Right atrium auricular region (tissue), 2 donors: ENCODE measurements at regions not wholly inside any gene's neighbourhood (a gene's known extent, or its start where the extent isn't known, plus 50 kb on each side); places are given as distances from the start of the nearest gene placed in this dataset.

Source experiments
- DNase-seq: peaks from one replicate; pipeline ENCODE4 v3.0.0-alpha.2; 2019; ENCODE audit warnings: low spot score
- H3K27ac ChIP-seq, 2 donors: fragments of 200-600 bp; sonication (generic); 1 replicate in 1 of 2; 2 replicates in 1 of 2; pipeline ENCODE4 v1.5.1; 2016 to 2019
- H3K27me3 ChIP-seq, 2 donors: fragments of 200-600 bp; sonication (generic); one replicate each; pipeline versions ENCODE4 v1.5.1 to v1.6.0; 2017 to 2019
- H3K36me3 ChIP-seq: fragments of 200-600 bp; sonication (generic); one replicate; pipeline ENCODE4 v1.5.1; 2016
- H3K4me1 ChIP-seq, 2 donors: fragments of 200-600 bp; sonication (generic); one replicate each; pipeline versions ENCODE4 v1.5.1 to v1.6.0; 2017 to 2019
- H3K4me3 ChIP-seq, 2 donors: fragments of 200-600 bp; sonication (generic); 1 replicate in 1 of 2; 2 replicates in 1 of 2; pipeline ENCODE4 v1.5.1; 2017 to 2019; ENCODE audit warnings: mild to moderate bottlenecking in 1 of 2, moderate library complexity in 1 of 2
- H3K9me3 ChIP-seq, 2 donors: fragments of 200-600 bp; sonication (generic); one replicate each; pipeline ENCODE4 v1.5.1; 2019
- CTCF ChIP-seq, 2 donors: fragments of 200-600 bp; sonication (generic); IDR thresholded peaks; one replicate each; pipeline ENCODE4 v1.5.1; 2019; ENCODE audit warnings: antibody characterized with exemption in 2 of 2

- DNase-seq = no peak
- Histone ChIP-seq H3K27ac (no peak overlapping the region), H3K4me3 (no peak overlapping the region), H3K9me3 (no peaks in the 10 kb centered on the region), H3K4me1 (no peaks in the 10 kb centered on the region), H3K27me3 (no peaks in the 10 kb centered on the region), H3K36me3 (no peaks in the 10 kb centered on the region)
- TF ChIP-seq CTCF (IDR thresholded peaks at IDR 0.05) = no peak
These were observed 75.0 kb downstream of the GLI2 start for GRCh38 chr2:120810639-120811038.

GRCh38 chr2:120812866-120813265, 77.2 kb downstream of the GLI2 start:
- H3K4me1 ChIP-seq = no peaks in the 10 kb centered on the region
- DNase-seq = no peak
- no peaks in the 10 kb centered on the region for H3K27me3 ChIP-seq
- no peak for TF ChIP-seq CTCF (IDR thresholded peaks at IDR 0.05)
- H3K27ac ChIP-seq = no peak overlapping the region
- H3K9me3 ChIP-seq = no peaks in the 10 kb centered on the region
- H3K36me3 ChIP-seq = no peaks in the 10 kb centered on the region
- H3K4me3 ChIP-seq = no peak overlapping the region

GRCh38 chr2:120814352-120814751, 78.7 kb downstream of the GLI2 start:
- no peaks in the 10 kb centered on the region for H3K36me3 ChIP-seq
- no peaks in the 10 kb centered on the region for H3K4me1 ChIP-seq
- TF ChIP-seq CTCF (IDR thresholded peaks at IDR 0.05) = no peak
- H3K9me3 ChIP-seq = no peaks in the 10 kb centered on the region
- DNase-seq = no peak
- no peak overlapping the region for H3K27ac ChIP-seq
- H3K27me3 ChIP-seq = no peaks in the 10 kb centered on the region
- no peak overlapping the region for H3K4me3 ChIP-seq

- DNase-seq = no peak
- Histone ChIP-seq H3K27ac (no peak overlapping the region), H3K4me3 (no peak overlapping the region), H3K9me3 (no peaks in the 10 kb centered on the region), H3K27me3 (no peaks in the 10 kb centered on the region), H3K4me1 (no peaks in the 10 kb centered on the region), H3K36me3 (no peaks in the 10 kb centered on the region)
- no peak for TF ChIP-seq CTCF (IDR thresholded peaks at IDR 0.05)
These were observed 79.6 kb downstream of the GLI2 start for GRCh38 chr2:120815292-120815691.

DNA sequence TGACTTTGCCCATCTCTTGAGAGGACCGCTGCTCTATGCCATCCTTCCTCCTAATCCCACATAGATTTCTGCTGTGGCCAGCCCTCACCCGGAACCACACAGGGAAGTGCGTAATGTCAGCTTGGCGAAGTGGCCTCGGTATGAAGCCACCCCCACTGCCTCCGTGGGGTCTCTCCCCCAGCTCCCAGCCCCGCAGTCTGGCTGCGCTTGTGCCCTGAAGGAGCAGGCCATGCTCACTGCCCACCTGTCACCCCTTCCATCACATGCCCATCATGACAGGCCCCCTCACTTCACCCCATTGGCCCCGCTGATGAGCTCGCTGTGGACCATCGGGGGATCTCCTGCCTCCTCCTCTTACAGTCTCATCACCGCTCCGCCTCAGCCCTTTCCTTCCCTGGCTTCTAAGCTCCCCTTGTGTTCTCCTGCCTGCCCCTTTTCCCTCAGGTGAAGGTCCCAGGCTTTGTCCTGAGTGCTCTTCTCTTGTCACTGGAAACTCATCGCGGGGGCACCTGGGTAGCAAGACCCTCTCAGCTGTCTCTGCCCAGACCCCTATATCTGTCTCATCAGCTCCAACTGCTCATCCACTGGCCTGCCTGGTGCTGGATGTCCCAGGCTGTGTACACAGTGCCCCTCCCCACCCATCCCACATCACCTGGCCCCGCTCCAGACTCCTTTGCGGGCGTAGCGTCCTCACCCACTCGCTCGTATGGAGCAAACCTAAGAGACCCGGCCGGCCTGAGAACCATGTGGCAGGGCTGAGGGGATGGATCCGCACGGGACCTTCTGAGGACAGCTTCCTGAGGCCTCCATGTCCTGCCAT, 81.7 kb downstream of the GLI2 start:
- Histone ChIP-seq H3K4me1 (no peaks in the 10 kb centered on the region), H3K4me3 (no peak overlapping the region), H3K36me3 (no peaks in the 10 kb centered on the region), H3K27ac (no peak overlapping the region), H3K27me3 (no peaks in the 10 kb centered on the region), H3K9me3 (no peaks in the 10 kb centered on the region)
- no peak for TF ChIP-seq CTCF (IDR thresholded peaks at IDR 0.05)
- DNase-seq = no peak

DNA sequence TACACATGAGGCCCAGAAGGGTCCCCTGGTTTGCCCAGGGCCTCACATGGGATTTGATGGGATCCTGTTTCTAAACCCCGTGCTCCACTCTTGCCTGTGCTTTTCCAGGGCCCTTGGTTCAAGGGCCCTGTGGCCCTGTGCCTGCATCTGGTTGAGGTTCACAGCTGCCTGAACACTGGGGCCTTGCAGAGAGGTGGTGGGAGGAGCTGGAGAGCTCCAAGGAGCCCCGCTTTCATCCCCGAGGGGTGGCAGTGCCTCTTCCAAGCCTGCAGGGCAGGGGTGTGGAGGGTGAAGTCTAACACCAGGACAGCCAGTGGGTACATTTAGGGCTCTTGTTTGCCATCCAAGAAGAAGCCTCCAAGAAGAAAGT, 82.3 kb downstream of the GLI2 start:
- H3K4me1 ChIP-seq = no peaks in the 10 kb centered on the region
- H3K4me3 ChIP-seq = no peak overlapping the region
- no peaks in the 10 kb centered on the region for H3K9me3 ChIP-seq
- DNase-seq = no peak
- no peaks in the 10 kb centered on the region for H3K36me3 ChIP-seq
- no peak for TF ChIP-seq CTCF (IDR thresholded peaks at IDR 0.05)
- H3K27ac ChIP-seq = no peak overlapping the region
- H3K27me3 ChIP-seq = no peaks in the 10 kb centered on the region
